Activated T-helper 2 cell treated with anti-CD3 and anti-CD28 coated beads, Interferon-gamma antibody, Interleukin-2, Interleukin-4, amounts not matched to agents 10 μg/mL and 5 μg/mL and 100 μg/mL, durations not matched to agents 14 hours and 24 hours and 36 hours (primary cell): ENCODE measurements at regions not wholly inside any gene's neighbourhood (a gene's known extent, or its start where the extent isn't known, plus 50 kb on each side); places are given as distances from the start of the nearest gene placed in this dataset.

Experiments used
- DNase-seq: peaks from one replicate; pipeline ENCODE4 v3.0.0; 2021; ENCODE audit warnings: low spot score
- H3K27ac Mint-ChIP-seq: one replicate; pipeline ENCODE4 v1.8.0; 2021; ENCODE audit warnings: mixed read lengths
- H3K27me3 Mint-ChIP-seq: one replicate; pipeline ENCODE4 v1.8.0; 2021; ENCODE audit warnings: low read depth, mixed read lengths
- H3K36me3 Mint-ChIP-seq: one replicate; pipeline ENCODE4 v1.8.0; 2021; ENCODE audit warnings: low read depth, mixed read lengths
- H3K4me1 Mint-ChIP-seq: one replicate; pipeline ENCODE4 v1.8.0; 2021; ENCODE audit warnings: low read depth, mixed read lengths
- H3K4me3 Mint-ChIP-seq: one replicate; pipeline ENCODE4 v1.8.0; 2021; ENCODE audit warnings: low read depth, mild to moderate bottlenecking, moderate library complexity, mixed read lengths
- H3K9me3 Mint-ChIP-seq: one replicate; pipeline ENCODE4 v1.8.0; 2021; ENCODE audit warnings: mixed read lengths
- intact Hi-C: fragments of 100-400 bp; cut with micrococcal nuclease; formaldehyde crosslinking; loops from one replicate; pipeline ENCODE4 v1.15.1; 2023

GRCh38 chr9:110114859-110115201 lies 93.1 kb downstream of the C9orf152 start:
- Mint-ChIP-seq H3K27ac (peak overlapping the region; percentile 38), H3K36me3 (peaks cover 33% of the 10 kb centered on the region), H3K9me3 (no peaks in the 10 kb centered on the region), H3K4me3 (no peak overlapping the region), H3K4me1 (peaks cover 22% of the 10 kb centered on the region), H3K27me3 (no peaks in the 10 kb centered on the region)
- DNase-seq, result no peak
- intact Hi-C loops, result no loop called here

- Mint-ChIP-seq H3K27me3 (no peaks in the 10 kb centered on the region), H3K36me3 (peaks cover 34% of the 10 kb centered on the region), H3K27ac (no peak overlapping the region), H3K9me3 (no peaks in the 10 kb centered on the region), H3K4me3 (no peak overlapping the region), H3K4me1 (peaks cover 22% of the 10 kb centered on the region)
- intact Hi-C loops, result no loop called here
- no peak for DNase-seq
These were observed 92.6 kb downstream of the C9orf152 start for GRCh38 chr9:110115341-110115820.

- no peak overlapping the region for H3K4me3 Mint-ChIP-seq
- peaks cover 34% of the 10 kb centered on the region for H3K36me3 Mint-ChIP-seq
- H3K27me3 Mint-ChIP-seq, result no peaks in the 10 kb centered on the region
- no peak for DNase-seq
- peaks cover 22% of the 10 kb centered on the region for H3K4me1 Mint-ChIP-seq
- intact Hi-C loops, result no loop called here
- peak overlapping the region; percentile 33 for H3K27ac Mint-ChIP-seq
- H3K9me3 Mint-ChIP-seq, result no peaks in the 10 kb centered on the region
These were observed 92.0 kb downstream of the C9orf152 start for GRCh38 chr9:110115826-110116542.

- Mint-ChIP-seq H3K4me3 (no peak overlapping the region), H3K36me3 (peaks cover 35% of the 10 kb centered on the region), H3K27me3 (no peaks in the 10 kb centered on the region), H3K27ac (peak overlapping the region; percentile 33), H3K9me3 (no peaks in the 10 kb centered on the region), H3K4me1 (peaks cover 23% of the 10 kb centered on the region)
- DNase-seq, result no peak
- intact Hi-C loops, result no loop called here
These were observed 91.4 kb downstream of the C9orf152 start for GRCh38 chr9:110116543-110116885.

GRCh38 chr9:110121170-110121569 lies 86.8 kb downstream of the C9orf152 start:
- Mint-ChIP-seq H3K36me3 (peaks cover 23% of the 10 kb centered on the region), H3K9me3 (no peaks in the 10 kb centered on the region), H3K4me3 (no peak overlapping the region), H3K27ac (no peak overlapping the region), H3K27me3 (no peaks in the 10 kb centered on the region), H3K4me1 (peaks cover 48% of the 10 kb centered on the region)
- DNase-seq, result no peak
- intact Hi-C loops, result no loop called here

GRCh38 chr9:110123341-110124095 lies 84.4 kb downstream of the C9orf152 start:
- Mint-ChIP-seq H3K4me3 (no peak overlapping the region), H3K36me3 (peaks cover 17% of the 10 kb centered on the region), H3K27me3 (no peaks in the 10 kb centered on the region), H3K9me3 (no peaks in the 10 kb centered on the region), H3K27ac (peak overlapping the region; percentile 64), H3K4me1 (peaks cover 52% of the 10 kb centered on the region)
- intact Hi-C loops, result no loop called here
- DNase-seq, result no peak

- H3K27ac Mint-ChIP-seq, result peak overlapping the region; percentile 31
- peaks cover 16% of the 10 kb centered on the region for H3K36me3 Mint-ChIP-seq
These were observed 83.5 kb downstream of the C9orf152 start for GRCh38 chr9:110124439-110124838.

GRCh38 chr9:110125207-110125751 lies 82.7 kb downstream of the C9orf152 start:
- DNase-seq, result no peak
- Mint-ChIP-seq H3K27ac (peak overlapping the region; percentile 66), H3K36me3 (peaks cover 17% of the 10 kb centered on the region), H3K4me3 (no peak overlapping the region), H3K27me3 (no peaks in the 10 kb centered on the region), H3K9me3 (no peaks in the 10 kb centered on the region), H3K4me1 (peaks cover 61% of the 10 kb centered on the region)
- intact Hi-C loops, result no loop called here

More at GRCh38 chr9:110124439-110124838, 83.5 kb downstream of the C9orf152 start:
- H3K4me1 Mint-ChIP-seq, result peaks cover 57% of the 10 kb centered on the region
- intact Hi-C loops, result no loop called here
- H3K9me3 Mint-ChIP-seq, result no peaks in the 10 kb centered on the region
- no peaks in the 10 kb centered on the region for H3K27me3 Mint-ChIP-seq
- H3K4me3 Mint-ChIP-seq, result no peak overlapping the region
- no peak for DNase-seq

GRCh38 chr9:110125763-110126351 lies 82.1 kb downstream of the C9orf152 start:
- DNase-seq, result no peak
- no peaks in the 10 kb centered on the region for H3K9me3 Mint-ChIP-seq
- H3K27me3 Mint-ChIP-seq, result no peaks in the 10 kb centered on the region
- peaks cover 64% of the 10 kb centered on the region for H3K4me1 Mint-ChIP-seq
- peaks cover 17% of the 10 kb centered on the region for H3K36me3 Mint-ChIP-seq
- peak overlapping the region; percentile 66 for H3K27ac Mint-ChIP-seq
- no peak overlapping the region for H3K4me3 Mint-ChIP-seq
- intact Hi-C loops, result no loop called here

GRCh38 chr9:110126499-110126941 lies 81.4 kb downstream of the C9orf152 start:
- peaks cover 69% of the 10 kb centered on the region for H3K4me1 Mint-ChIP-seq
- no peaks in the 10 kb centered on the region for H3K27me3 Mint-ChIP-seq
- peaks cover 19% of the 10 kb centered on the region for H3K36me3 Mint-ChIP-seq
- H3K9me3 Mint-ChIP-seq, result no peaks in the 10 kb centered on the region
- H3K4me3 Mint-ChIP-seq, result no peak overlapping the region
- intact Hi-C loops, result no loop called here
- DNase-seq, result no peak
- H3K27ac Mint-ChIP-seq, result peak overlapping the region; percentile 66

- no peaks in the 10 kb centered on the region for H3K27me3 Mint-ChIP-seq
- no peak overlapping the region for H3K4me3 Mint-ChIP-seq
- H3K27ac Mint-ChIP-seq, result peak overlapping the region; percentile 66
- DNase-seq, result no peak
- H3K36me3 Mint-ChIP-seq, result peaks cover 21% of the 10 kb centered on the region
- H3K4me1 Mint-ChIP-seq, result peaks cover 68% of the 10 kb centered on the region
- H3K9me3 Mint-ChIP-seq, result no peaks in the 10 kb centered on the region
- intact Hi-C loops, result no loop called here
These were observed 80.7 kb downstream of the C9orf152 start for GRCh38 chr9:110126986-110127864.

- no peaks in the 10 kb centered on the region for H3K27me3 Mint-ChIP-seq
- no peak overlapping the region for H3K27ac Mint-ChIP-seq
- no peaks in the 10 kb centered on the region for H3K9me3 Mint-ChIP-seq
- H3K36me3 Mint-ChIP-seq, result peaks cover 17% of the 10 kb centered on the region
- intact Hi-C loops, result no loop called here
- no peak overlapping the region for H3K4me3 Mint-ChIP-seq
- DNase-seq, result no peak
- peaks cover 63% of the 10 kb centered on the region for H3K4me1 Mint-ChIP-seq
These were observed 79.2 kb downstream of the C9orf152 start for GRCh38 chr9:110128664-110129329.
